ENCODE measurements at regions not wholly inside any gene's neighbourhood (a gene's known extent, or its start where the extent isn't known, plus 50 kb on each side); places are given as distances from the start of the nearest gene placed in this dataset.

DNA sequence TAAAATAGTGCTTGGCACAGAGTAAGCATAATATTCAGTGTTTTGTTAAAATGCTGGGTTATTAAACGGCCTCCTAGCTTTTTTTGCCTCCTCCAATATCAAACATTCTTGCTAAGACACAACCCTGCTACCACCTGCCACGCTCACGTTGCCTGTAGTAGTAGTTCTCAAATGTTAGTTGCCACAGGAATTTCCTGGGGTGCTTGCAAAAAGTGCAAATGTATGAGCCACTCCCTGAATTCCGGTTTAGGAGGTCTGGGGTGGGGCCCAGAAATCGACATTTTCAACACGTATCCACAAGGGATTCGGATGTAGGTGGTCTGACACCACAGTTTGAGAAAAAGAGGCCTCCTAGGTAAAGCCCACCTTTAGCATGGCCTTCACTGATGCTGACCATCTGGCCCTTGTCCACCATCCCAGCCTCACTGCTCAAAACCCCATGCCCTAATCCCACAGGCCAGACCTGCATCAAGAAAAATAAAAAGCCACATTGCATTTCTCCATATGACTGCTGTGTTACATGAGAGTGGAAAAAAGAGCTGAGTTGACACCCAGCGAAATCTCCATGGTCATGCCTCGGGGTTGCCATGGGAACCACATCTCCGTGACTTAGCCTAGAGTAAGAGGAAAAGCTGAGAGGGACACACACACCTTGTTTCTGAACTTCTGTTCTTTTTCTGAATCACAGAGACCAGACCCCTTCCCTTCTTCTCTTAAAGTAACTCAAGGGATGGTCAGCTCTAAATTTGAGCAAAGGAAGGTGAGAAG, 116.4 kb upstream of the HES1 start:
- no peaks in the 10 kb centered on the region for H3K79me2 ChIP-seq (ENCODE audit: control insufficient read depth, insufficient read depth, low read length)
- H3K36me3 ChIP-seq (ENCODE audit: control insufficient read depth in 2 of 2, extremely low read depth in 1 of 2, insufficient read depth in 2 of 2, low read length in 2 of 2), result no peaks in the 10 kb centered on the region
- dilution Hi-C loops (cut with MboI; ENCODE audit: extremely low pct_ligation_motif_present, low sequenced_read_pairs), result no loop called here
- no peaks in the 10 kb centered on the region for H3K9me3 ChIP-seq (ENCODE audit: control insufficient read depth, low read depth, low read length)
- no peak overlapping the region for H3K4me3 ChIP-seq (ENCODE audit: control insufficient read depth in 2 of 3, extremely low read depth in 1 of 3, insufficient read depth in 2 of 3, low read depth in 1 of 3, low read length in 3 of 3)
- FAIRE-seq (no peak), DNase-seq (ENCODE audit: low read depth, low spot score) (no peak)
- no peak for TF ChIP-seq EZH2 (IDR thresholded peaks at IDR 0.05; ENCODE audit: low read length)
- TF ChIP-seq, protein P1, sequence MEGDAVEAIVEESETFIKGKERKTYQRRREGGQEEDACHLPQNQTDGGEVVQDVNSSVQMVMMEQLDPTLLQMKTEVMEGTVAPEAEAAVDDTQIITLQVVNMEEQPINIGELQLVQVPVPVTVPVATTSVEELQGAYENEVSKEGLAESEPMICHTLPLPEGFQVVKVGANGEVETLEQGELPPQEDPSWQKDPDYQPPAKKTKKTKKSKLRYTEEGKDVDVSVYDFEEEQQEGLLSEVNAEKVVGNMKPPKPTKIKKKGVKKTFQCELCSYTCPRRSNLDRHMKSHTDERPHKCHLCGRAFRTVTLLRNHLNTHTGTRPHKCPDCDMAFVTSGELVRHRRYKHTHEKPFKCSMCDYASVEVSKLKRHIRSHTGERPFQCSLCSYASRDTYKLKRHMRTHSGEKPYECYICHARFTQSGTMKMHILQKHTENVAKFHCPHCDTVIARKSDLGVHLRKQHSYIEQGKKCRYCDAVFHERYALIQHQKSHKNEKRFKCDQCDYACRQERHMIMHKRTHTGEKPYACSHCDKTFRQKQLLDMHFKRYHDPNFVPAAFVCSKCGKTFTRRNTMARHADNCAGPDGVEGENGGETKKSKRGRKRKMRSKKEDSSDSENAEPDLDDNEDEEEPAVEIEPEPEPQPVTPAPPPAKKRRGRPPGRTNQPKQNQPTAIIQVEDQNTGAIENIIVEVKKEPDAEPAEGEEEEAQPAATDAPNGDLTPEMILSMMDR (optimal IDR thresholded peaks at IDR 0.05 in 1 of 3, IDR thresholded peaks at IDR 0.05 in 1 of 3, conservative IDR thresholded peaks at IDR 0.05 in 1 of 3; ENCODE audit: extremely low read depth in 1 of 3, insufficient read depth in 2 of 3, low read length in 3 of 3), result no peak
- no peaks in the 10 kb centered on the region for H4K20me1 ChIP-seq (ENCODE audit: control insufficient read depth, extremely low read depth, insufficient read depth, low read length)
- peaks cover 2% of the 10 kb centered on the region for H3K27me3 ChIP-seq (ENCODE audit: control insufficient read depth, extremely low read depth, insufficient read depth, low read length)
- H3K4me2 ChIP-seq (ENCODE audit: control insufficient read depth, extremely low read depth, insufficient read depth, low read depth, low read length), result no peak overlapping the region
- H3K4me1 ChIP-seq (ENCODE audit: control insufficient read depth, extremely low read depth, insufficient read depth, low read length), result no peaks in the 10 kb centered on the region
- H3K9ac ChIP-seq (ENCODE audit: control insufficient read depth, extremely low read depth, insufficient read depth, low read length), result no peak overlapping the region
- H3K27ac ChIP-seq (ENCODE audit: control insufficient read depth, insufficient read depth, low read length), result no peak overlapping the region
- no peak overlapping the region for H2AFZ ChIP-seq (ENCODE audit: control insufficient read depth, low read length)
- no peaks in the 10 kb centered on the region for H3K9me1 ChIP-seq (ENCODE audit: control insufficient read depth, extremely low read depth, insufficient read depth, low read length)

DNA sequence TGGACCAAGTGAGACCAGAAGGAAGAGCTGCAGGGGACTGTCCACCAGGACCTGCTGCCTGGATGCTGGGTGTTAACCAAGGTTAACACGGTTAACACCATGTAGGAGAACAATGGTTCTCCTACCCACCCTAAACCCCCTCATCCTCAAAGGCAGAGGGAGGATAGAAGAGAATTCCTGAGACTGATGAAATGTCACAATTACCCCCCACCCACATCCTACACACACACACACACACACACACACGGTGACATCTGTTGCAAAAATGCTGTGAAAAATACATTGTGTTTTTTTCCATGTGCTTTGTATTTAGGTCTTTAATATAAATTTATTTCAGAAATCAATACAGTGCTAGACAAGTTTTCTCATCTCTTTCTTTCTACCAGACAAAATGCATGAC, 113.9 kb upstream of the HES1 start:
- no peaks in the 10 kb centered on the region for H4K20me1 ChIP-seq (ENCODE audit: control insufficient read depth, extremely low read depth, insufficient read depth, low read length)
- dilution Hi-C loops (cut with MboI; ENCODE audit: extremely low pct_ligation_motif_present, low sequenced_read_pairs), result no loop called here

More for the DNA sequence above, 113.9 kb upstream of the HES1 start:
- Histone ChIP-seq H3K4me3 (ENCODE audit: control insufficient read depth in 2 of 3, extremely low read depth in 1 of 3, insufficient read depth in 2 of 3, low read depth in 1 of 3, low read length in 3 of 3) (no peak overlapping the region), H3K36me3 (ENCODE audit: control insufficient read depth in 2 of 2, extremely low read depth in 1 of 2, insufficient read depth in 2 of 2, low read length in 2 of 2) (no peaks in the 10 kb centered on the region), H3K27me3 (ENCODE audit: control insufficient read depth, extremely low read depth, insufficient read depth, low read length) (peaks cover 2% of the 10 kb centered on the region), H3K9me3 (ENCODE audit: control insufficient read depth, low read depth, low read length) (no peaks in the 10 kb centered on the region), H3K4me1 (ENCODE audit: control insufficient read depth, extremely low read depth, insufficient read depth, low read length) (no peaks in the 10 kb centered on the region), H3K4me2 (ENCODE audit: control insufficient read depth, extremely low read depth, insufficient read depth, low read depth, low read length) (no peak overlapping the region), H3K9ac (ENCODE audit: control insufficient read depth, extremely low read depth, insufficient read depth, low read length) (no peak overlapping the region), H3K27ac (ENCODE audit: control insufficient read depth, insufficient read depth, low read length) (no peak overlapping the region), H3K79me2 (ENCODE audit: control insufficient read depth, insufficient read depth, low read length) (no peaks in the 10 kb centered on the region), H2AFZ (ENCODE audit: control insufficient read depth, low read length) (no peak overlapping the region), H3K9me1 (ENCODE audit: control insufficient read depth, extremely low read depth, insufficient read depth, low read length) (no peaks in the 10 kb centered on the region)
- FAIRE-seq (no peak), DNase-seq (ENCODE audit: low read depth, low spot score) (no peak)
- TF ChIP-seq, protein P1 (optimal IDR thresholded peaks at IDR 0.05 in 1 of 3, IDR thresholded peaks at IDR 0.05 in 1 of 3, conservative IDR thresholded peaks at IDR 0.05 in 1 of 3; ENCODE audit: extremely low read depth in 1 of 3, insufficient read depth in 2 of 3, low read length in 3 of 3), result no peak
- TF ChIP-seq EZH2 (IDR thresholded peaks at IDR 0.05; ENCODE audit: low read length), result no peak

All from keratinocyte (primary cell).